HAP-1 (cell line): ENCODE measurements at regions not wholly inside any gene's neighbourhood (a gene's known extent, or its start where the extent isn't known, plus 50 kb on each side); places are given as distances from the start of the nearest gene placed in this dataset.
"Not testable (repeated sequence)": the region's sequence is repeated elsewhere in the genome, so short reads cannot be mapped to it uniquely, and the experiment has no call there.

ENCODE experiments used
- DNase-seq, 2 experiments: peaks; one replicate each; pipeline ENCODE4 v3.0.0-alpha.2; 2016 to 2020; ENCODE audit warnings: low spot score in 2 of 2
- H3K27me3 ChIP-seq: fragments of 250-450 bp; sonication (Bioruptor Pico); 2 replicates; pipeline ENCODE4 v1.5.1; 2020; ENCODE audit warnings: low read depth, mild to moderate bottlenecking, moderate library complexity
- H3K36me3 ChIP-seq: fragments of 250-450 bp; sonication (Bioruptor Pico); replicated peaks from 2 replicates; pipeline ENCODE4 v1.5.1; 2020; ENCODE audit warnings: mild to moderate bottlenecking
- H3K4me1 ChIP-seq: fragments of 250-450 bp; sonication (Bioruptor Pico); 2 replicates; pipeline ENCODE4 v1.5.1; 2020; ENCODE audit warnings: mild to moderate bottlenecking
- H3K4me3 ChIP-seq: fragments of 250-450 bp; sonication (Bioruptor Pico); 2 replicates; pipeline ENCODE4 v1.5.1; 2020; ENCODE audit warnings: mild to moderate bottlenecking, moderate library complexity
- H3K9me3 ChIP-seq: fragments of 250-450 bp; sonication (Bioruptor Pico); 2 replicates; pipeline ENCODE4 v1.5.1; 2020; ENCODE audit warnings: mild to moderate bottlenecking, moderate library complexity
- in situ Hi-C: fragments of 300-500 bp; cut with MboI; formaldehyde crosslinking; loops from 3 replicates; pipeline ENCODE4 v1.14.3; 2020; ENCODE audit warnings: low sequenced_read_pairs, inconsistent platforms, mixed read lengths

- DNase-seq: no peak
- Histone ChIP-seq H3K4me3 (no peak overlapping the region), H3K27me3 (no peaks in the 10 kb centered on the region), H3K36me3 (no peaks in the 10 kb centered on the region), H3K9me3 (no peaks in the 10 kb centered on the region), H3K4me1 (peaks cover 5% of the 10 kb centered on the region)
- in situ Hi-C loops: no loop called here
These were observed 113.5 kb upstream of the SGK1 start for GRCh38 chr6:134431421-134431859.

- no peak for DNase-seq
- in situ Hi-C loops: no loop called here
- no peaks in the 10 kb centered on the region for H3K27me3 ChIP-seq
- no peaks in the 10 kb centered on the region for H3K4me1 ChIP-seq
- no peak overlapping the region for H3K4me3 ChIP-seq
- H3K9me3 ChIP-seq: no peaks in the 10 kb centered on the region
- H3K36me3 ChIP-seq: no peaks in the 10 kb centered on the region
These were observed 112.0 kb upstream of the SGK1 start for GRCh38 chr6:134429861-134430380.

- H3K4me1 ChIP-seq: no peaks in the 10 kb centered on the region
- no peaks in the 10 kb centered on the region for H3K27me3 ChIP-seq
- no peaks in the 10 kb centered on the region for H3K36me3 ChIP-seq
- no peak overlapping the region for H3K4me3 ChIP-seq
- no peaks in the 10 kb centered on the region for H3K9me3 ChIP-seq
- no peak for DNase-seq
- in situ Hi-C loops: no loop called here
These were observed 109.8 kb upstream of the SGK1 start for GRCh38 chr6:134427721-134428120.

- no peaks in the 10 kb centered on the region for H3K9me3 ChIP-seq
- no peaks in the 10 kb centered on the region for H3K27me3 ChIP-seq
- DNase-seq: no peak
- H3K4me1 ChIP-seq: no peaks in the 10 kb centered on the region
- H3K36me3 ChIP-seq: no peaks in the 10 kb centered on the region
- H3K4me3 ChIP-seq: no peak overlapping the region
- in situ Hi-C loops: no loop called here
These were observed 108.7 kb upstream of the SGK1 start for GRCh38 chr6:134426623-134427022.

- H3K27me3 ChIP-seq, H3K4me1 ChIP-seq, H3K9me3 ChIP-seq, in situ Hi-C loops, H3K36me3 ChIP-seq, DNase-seq, H3K4me3 ChIP-seq: not testable (repeated sequence)
These were observed 108.0 kb upstream of the SGK1 start for GRCh38 chr6:134425917-134426316.

DNA sequence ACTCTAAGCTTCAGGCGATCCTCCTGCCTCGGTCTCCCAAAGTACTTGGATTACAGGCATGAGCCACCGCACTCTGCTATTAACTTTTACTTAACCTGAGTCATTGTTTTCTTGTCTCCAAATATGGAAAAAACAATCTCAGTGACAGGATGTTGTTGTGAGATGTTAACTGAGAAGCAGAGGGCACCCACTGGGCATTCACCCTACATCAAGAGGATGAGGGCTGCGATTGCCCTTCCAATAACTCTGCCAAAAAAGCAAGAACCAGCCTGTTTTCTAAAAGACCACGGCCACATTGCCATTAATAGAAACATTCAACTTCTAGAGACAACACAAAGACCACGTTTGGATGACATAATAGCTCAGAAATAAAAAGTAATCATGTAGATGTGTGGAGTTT is 107.6 kb upstream of the SGK1 start:
- in situ Hi-C loops: no loop called here
- H3K36me3 ChIP-seq: no peaks in the 10 kb centered on the region
- DNase-seq: no peak

GRCh38 chr6:134424798-134425170 is 106.9 kb upstream of the SGK1 start:
- no peaks in the 10 kb centered on the region for H3K27me3 ChIP-seq
- no peak overlapping the region for H3K4me3 ChIP-seq
- H3K36me3 ChIP-seq: no peaks in the 10 kb centered on the region
- no peaks in the 10 kb centered on the region for H3K4me1 ChIP-seq
- in situ Hi-C loops: no loop called here
- no peaks in the 10 kb centered on the region for H3K9me3 ChIP-seq
- DNase-seq: no peak

More for the DNA sequence above, 107.6 kb upstream of the SGK1 start:
- H3K27me3 ChIP-seq: no peaks in the 10 kb centered on the region
- no peaks in the 10 kb centered on the region for H3K4me1 ChIP-seq
- no peak overlapping the region for H3K4me3 ChIP-seq
- H3K9me3 ChIP-seq: no peaks in the 10 kb centered on the region

DNA sequence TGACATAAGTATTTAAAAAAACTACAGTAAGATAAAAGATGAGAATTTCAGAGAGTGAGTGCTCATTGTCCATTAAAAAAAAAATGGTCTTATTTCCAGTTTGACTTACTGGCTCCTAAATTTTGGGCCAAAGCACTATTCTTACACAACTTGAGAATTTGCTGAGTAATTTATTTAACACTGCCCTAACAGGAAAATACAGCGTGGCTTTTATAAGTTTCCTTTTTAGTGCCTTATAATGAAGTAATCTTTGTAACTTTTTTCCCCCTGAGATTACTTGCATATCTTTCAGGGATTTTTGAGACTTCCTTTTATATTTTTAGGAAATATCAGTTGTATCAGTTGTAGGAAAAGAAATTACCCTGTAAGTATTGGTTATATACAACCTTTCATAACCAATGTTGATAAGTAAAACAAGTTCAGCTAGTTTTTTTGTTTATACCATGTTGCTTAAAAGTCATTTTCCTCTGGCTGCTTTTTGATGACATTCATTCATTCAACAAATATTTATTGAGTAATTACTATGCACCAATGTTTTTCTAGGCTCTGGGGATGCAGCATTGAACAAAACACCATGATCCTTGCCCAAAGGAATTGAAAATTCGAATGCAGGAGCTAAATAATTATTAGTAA is 106.4 kb upstream of the SGK1 start:
- Histone ChIP-seq H3K4me3 (no peak overlapping the region), H3K4me1 (no peaks in the 10 kb centered on the region), H3K36me3 (no peaks in the 10 kb centered on the region), H3K27me3 (no peaks in the 10 kb centered on the region), H3K9me3 (no peaks in the 10 kb centered on the region)
- in situ Hi-C loops: no loop called here
- no peak for DNase-seq

DNA sequence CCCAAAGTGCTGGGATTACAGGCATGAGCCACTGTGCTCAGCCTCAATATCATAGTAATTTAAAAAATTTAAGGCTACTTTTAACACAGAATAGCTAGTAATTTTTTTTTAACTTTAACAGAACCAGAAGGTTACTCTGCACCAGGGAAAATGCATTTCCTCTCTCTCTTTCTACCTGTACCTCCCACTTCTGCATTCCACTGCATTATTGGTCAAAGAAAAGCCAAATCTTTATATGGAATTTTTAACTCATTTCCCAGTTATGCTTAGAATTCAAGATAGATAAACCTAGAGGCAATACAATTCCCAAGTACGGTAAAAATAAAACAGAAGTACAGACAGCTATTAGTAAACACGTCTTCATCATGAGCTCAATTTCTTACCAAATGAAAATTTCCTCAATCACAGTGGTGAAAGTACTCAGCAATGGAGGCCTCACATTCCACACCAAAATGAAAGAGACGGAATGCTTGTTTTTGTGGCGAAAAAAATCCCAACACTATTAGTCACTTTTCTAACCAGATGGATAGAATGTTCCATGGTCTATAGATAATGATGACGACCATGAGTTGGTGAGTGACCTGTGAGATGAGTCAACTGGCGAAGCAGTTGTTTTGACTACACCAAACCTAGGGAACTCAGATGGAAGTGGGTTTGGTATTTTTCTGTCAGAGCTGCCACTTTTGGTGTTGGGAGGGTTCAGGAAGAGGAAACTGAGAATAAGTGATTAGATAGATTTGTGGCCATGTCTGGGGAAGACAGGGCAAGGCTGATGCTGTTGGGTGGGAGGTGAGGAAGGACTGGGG is 104.7 kb upstream of the SGK1 start:
- Histone ChIP-seq H3K4me3 (no peak overlapping the region), H3K27me3 (no peaks in the 10 kb centered on the region), H3K9me3 (no peaks in the 10 kb centered on the region), H3K4me1 (no peaks in the 10 kb centered on the region), H3K36me3 (no peaks in the 10 kb centered on the region)
- no peak for DNase-seq
- in situ Hi-C loops: no loop called here

DNA sequence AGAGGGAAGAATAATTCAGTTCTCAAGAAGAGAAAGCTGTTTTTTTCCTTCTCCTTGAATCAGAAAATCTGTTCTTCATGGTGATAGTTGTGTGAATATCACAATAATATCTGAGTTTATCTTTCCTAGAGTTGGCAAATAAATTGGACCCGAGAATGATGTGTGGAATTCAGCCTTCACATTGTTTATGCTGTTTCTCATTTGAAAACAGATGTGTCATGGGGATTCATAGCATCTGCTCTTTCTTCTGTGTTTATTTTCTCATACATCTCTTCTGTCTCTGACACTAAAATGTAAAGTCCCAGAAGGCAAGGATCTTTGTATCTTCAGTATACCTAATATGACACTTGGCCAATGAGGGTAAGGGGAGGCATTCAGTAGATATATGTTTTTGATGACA is 103.6 kb upstream of the SGK1 start:
- in situ Hi-C loops: no loop called here

GRCh38 chr6:134420614-134421181 is 102.8 kb upstream of the SGK1 start:
- in situ Hi-C loops: no loop called here
- no peaks in the 10 kb centered on the region for H3K27me3 ChIP-seq
- H3K9me3 ChIP-seq: no peaks in the 10 kb centered on the region
- DNase-seq: no peak
- no peaks in the 10 kb centered on the region for H3K36me3 ChIP-seq
- H3K4me1 ChIP-seq: no peaks in the 10 kb centered on the region
- no peak overlapping the region for H3K4me3 ChIP-seq

More for the DNA sequence above, 103.6 kb upstream of the SGK1 start:
- Histone ChIP-seq H3K36me3 (no peaks in the 10 kb centered on the region), H3K27me3 (no peaks in the 10 kb centered on the region), H3K9me3 (no peaks in the 10 kb centered on the region), H3K4me3 (no peak overlapping the region), H3K4me1 (no peaks in the 10 kb centered on the region)
- no peak for DNase-seq

DNA sequence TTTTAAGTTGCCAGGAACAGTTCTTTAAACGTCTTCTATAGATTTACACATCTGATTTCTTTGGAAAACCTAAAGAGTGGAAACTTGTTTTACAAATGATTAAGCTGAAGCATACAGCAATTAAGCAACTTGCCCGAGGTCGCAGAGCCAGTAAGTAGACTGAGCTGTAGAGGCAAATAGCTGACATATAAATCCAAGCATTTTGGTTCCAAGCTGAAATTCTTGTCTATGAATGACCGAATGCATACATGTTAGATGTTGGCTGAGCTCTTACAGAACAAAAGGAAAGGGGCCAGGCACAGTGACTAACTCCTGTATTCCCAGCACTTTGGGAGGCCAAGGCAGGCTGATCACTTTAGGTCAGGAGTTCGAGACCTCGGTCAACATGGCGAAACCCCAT is 101.8 kb upstream of the SGK1 start:
- Histone ChIP-seq H3K9me3 (no peaks in the 10 kb centered on the region), H3K36me3 (no peaks in the 10 kb centered on the region), H3K4me1 (no peaks in the 10 kb centered on the region), H3K27me3 (no peaks in the 10 kb centered on the region), H3K4me3 (no peak overlapping the region)
- in situ Hi-C loops: no loop called here
- DNase-seq: no peak

- H3K27me3 ChIP-seq: no peaks in the 10 kb centered on the region
- H3K9me3 ChIP-seq: no peaks in the 10 kb centered on the region
- H3K4me3 ChIP-seq: no peak overlapping the region
- DNase-seq: no peak
- in situ Hi-C loops: no loop called here
- H3K36me3 ChIP-seq: no peaks in the 10 kb centered on the region
- H3K4me1 ChIP-seq: no peaks in the 10 kb centered on the region
These were observed 98.7 kb upstream of the SGK1 start for GRCh38 chr6:134416418-134417154.

- no peak overlapping the region for H3K4me3 ChIP-seq
- H3K4me1 ChIP-seq: no peaks in the 10 kb centered on the region
- no peak for DNase-seq
- in situ Hi-C loops: no loop called here
- no peaks in the 10 kb centered on the region for H3K27me3 ChIP-seq
- no peaks in the 10 kb centered on the region for H3K36me3 ChIP-seq
- H3K9me3 ChIP-seq: no peaks in the 10 kb centered on the region
These were observed 97.7 kb upstream of the SGK1 start for GRCh38 chr6:134415656-134416055.
